Ishikawa (cell line): ENCODE measurements at regions not wholly inside any gene's neighbourhood (a gene's known extent, or its start where the extent isn't known, plus 50 kb on each side); places are given as distances from the start of the nearest gene placed in this dataset.

Experiments used
- CEBPB ChIP-seq: IDR thresholded peaks from 2 replicates; pipeline ENCODE4 v1.6.1; 2012
- EGR1 ChIP-seq: IDR thresholded peaks from 2 replicates; pipeline ENCODE4 v1.6.1; 2012
- EP300 ChIP-seq: IDR thresholded peaks from 2 replicates; pipeline ENCODE4 v1.6.1; 2012; ENCODE audit warnings: borderline replicate concordance
- FOXM1 ChIP-seq: IDR thresholded peaks from 2 replicates; pipeline ENCODE4 v1.6.1; 2012; ENCODE audit warnings: low read depth, borderline replicate concordance
- NFIC ChIP-seq: IDR thresholded peaks from 2 replicates; pipeline ENCODE4 v1.6.1; 2012
- RAD21 ChIP-seq: IDR thresholded peaks from 2 replicates; pipeline ENCODE4 v1.6.1; 2012; ENCODE audit warnings: low read depth
- TAF1 ChIP-seq: IDR thresholded peaks from 2 replicates; pipeline ENCODE4 v1.6.1; 2012; ENCODE audit warnings: low read depth, mild to moderate bottlenecking
- YY1 ChIP-seq: IDR thresholded peaks from 2 replicates; pipeline ENCODE4 v1.6.1; 2012; ENCODE audit warnings: low read depth
- ZBTB7A ChIP-seq: IDR thresholded peaks from 2 replicates; pipeline ENCODE4 v1.6.1; 2012; ENCODE audit warnings: low read depth
- TF ChIP-seq, protein P1 (sequence below): IDR thresholded peaks from 2 replicates; pipeline ENCODE4 v1.6.1; 2012; ENCODE audit warnings: low read depth, mild to moderate bottlenecking
- TF ChIP-seq, protein P2 (sequence below): IDR thresholded peaks from 2 replicates; pipeline ENCODE4 v1.6.1; 2012

DNA sequence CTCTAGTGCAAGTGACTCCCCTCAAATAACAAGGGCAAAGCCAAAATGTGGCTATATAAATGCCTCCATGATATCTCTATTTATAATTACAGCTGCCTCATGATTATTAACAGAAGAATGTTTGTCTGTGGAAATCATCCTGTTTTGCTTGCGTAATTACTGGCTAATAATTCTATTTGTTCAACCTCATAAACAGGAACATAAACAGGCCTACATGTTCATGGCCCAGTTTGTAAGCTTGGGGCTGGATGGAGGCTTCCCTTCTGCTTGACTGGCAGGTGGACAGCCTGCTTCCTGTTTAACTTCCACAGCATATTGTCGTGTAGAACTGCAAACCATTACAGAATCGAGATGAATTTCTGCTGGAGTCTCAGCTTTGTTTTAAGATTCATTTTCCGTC is 766.0 kb upstream of the MAP3K7 start:
- TF ChIP-seq, protein P1, sequence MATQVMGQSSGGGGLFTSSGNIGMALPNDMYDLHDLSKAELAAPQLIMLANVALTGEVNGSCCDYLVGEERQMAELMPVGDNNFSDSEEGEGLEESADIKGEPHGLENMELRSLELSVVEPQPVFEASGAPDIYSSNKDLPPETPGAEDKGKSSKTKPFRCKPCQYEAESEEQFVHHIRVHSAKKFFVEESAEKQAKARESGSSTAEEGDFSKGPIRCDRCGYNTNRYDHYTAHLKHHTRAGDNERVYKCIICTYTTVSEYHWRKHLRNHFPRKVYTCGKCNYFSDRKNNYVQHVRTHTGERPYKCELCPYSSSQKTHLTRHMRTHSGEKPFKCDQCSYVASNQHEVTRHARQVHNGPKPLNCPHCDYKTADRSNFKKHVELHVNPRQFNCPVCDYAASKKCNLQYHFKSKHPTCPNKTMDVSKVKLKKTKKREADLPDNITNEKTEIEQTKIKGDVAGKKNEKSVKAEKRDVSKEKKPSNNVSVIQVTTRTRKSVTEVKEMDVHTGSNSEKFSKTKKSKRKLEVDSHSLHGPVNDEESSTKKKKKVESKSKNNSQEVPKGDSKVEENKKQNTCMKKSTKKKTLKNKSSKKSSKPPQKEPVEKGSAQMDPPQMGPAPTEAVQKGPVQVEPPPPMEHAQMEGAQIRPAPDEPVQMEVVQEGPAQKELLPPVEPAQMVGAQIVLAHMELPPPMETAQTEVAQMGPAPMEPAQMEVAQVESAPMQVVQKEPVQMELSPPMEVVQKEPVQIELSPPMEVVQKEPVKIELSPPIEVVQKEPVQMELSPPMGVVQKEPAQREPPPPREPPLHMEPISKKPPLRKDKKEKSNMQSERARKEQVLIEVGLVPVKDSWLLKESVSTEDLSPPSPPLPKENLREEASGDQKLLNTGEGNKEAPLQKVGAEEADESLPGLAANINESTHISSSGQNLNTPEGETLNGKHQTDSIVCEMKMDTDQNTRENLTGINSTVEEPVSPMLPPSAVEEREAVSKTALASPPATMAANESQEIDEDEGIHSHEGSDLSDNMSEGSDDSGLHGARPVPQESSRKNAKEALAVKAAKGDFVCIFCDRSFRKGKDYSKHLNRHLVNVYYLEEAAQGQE, result no peak
- no peak for TF ChIP-seq EP300
- TF ChIP-seq RAD21, result no peak
- TF ChIP-seq NFIC, result no peak
- TF ChIP-seq, protein P2, sequence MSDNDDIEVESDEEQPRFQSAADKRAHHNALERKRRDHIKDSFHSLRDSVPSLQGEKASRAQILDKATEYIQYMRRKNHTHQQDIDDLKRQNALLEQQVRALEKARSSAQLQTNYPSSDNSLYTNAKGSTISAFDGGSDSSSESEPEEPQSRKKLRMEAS, result no peak
- no peak for TF ChIP-seq TAF1
- no peak for TF ChIP-seq YY1
- no peak for TF ChIP-seq CEBPB
- TF ChIP-seq EGR1, result no peak
- TF ChIP-seq ZBTB7A, result no peak
- TF ChIP-seq FOXM1, result no peak
